GM12872 (cell line): ENCODE measurements at regions not wholly inside any gene's neighbourhood (a gene's known extent, or its start where the extent isn't known, plus 50 kb on each side); places are given as distances from the start of the nearest gene placed in this dataset.

Source experiments
- CTCF ChIP-seq: IDR thresholded peaks from 3 replicates; pipeline ENCODE4 v1.5.1; 2011; ENCODE audit warnings: low read depth, mild to moderate bottlenecking, low read length, moderate library complexity; ENCODE audit not compliant: insufficient read depth

DNA sequence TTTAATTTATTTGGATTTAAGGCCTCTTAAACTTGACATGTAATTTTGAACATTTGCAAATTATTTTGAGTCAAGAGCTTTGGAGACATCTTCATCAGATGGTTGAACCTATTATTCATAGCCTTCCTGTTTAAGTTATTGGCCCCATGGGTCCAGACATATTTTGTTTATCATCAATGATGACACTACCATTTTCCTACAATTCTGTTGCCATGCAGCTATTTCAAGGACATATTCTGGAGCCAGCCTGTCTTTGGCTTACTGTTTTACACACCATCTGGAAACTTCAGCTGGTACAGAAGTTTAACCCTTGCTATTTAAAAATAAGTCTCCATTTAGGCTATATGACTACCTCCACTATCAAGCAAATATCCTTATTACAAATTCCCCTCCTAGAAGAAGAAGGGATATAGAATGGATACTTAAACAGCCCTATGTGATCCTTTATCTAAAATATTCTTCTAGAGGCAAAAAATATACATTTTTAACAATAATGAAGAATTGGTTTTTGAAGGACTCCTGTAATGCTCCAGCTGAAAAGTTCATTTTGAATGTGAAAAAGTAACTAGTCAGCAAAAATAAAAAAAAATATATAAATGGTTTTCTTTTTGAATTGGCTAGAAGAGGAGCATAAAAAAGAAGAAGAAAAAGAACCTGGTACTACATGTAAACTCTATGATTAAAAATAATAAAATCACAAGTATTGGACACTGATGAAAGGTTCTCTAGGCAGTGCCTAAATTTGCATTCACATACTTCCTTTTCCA lies 544.0 kb upstream of the HS3ST5 start:
- TF ChIP-seq CTCF, result no peak

- TF ChIP-seq CTCF, result no peak
Observed at GRCh38 chr6:114879693-114880092, 536.9 kb upstream of the HS3ST5 start.

GRCh38 chr6:114878091-114878490 lies 535.3 kb upstream of the HS3ST5 start:
- no peak for TF ChIP-seq CTCF

DNA sequence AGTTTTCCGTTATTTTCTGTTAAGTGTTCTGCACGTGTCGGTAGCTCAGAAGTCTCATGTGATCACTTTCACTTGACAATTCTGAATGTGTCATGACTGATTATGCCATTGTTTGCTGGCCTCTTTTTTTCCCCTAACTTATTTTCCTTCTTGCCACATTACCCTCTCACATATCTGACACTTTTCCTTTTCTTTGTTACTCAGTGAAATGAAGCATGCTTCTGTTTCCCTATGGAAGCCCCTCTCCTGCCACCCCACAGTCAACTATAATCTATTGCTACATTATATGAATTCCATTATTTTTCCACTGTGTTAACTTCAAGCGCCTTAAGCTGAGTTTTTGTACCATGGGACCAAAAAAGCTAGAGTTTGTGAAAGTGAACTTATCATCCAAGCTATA lies 531.6 kb upstream of the HS3ST5 start:
- no peak for TF ChIP-seq CTCF

DNA sequence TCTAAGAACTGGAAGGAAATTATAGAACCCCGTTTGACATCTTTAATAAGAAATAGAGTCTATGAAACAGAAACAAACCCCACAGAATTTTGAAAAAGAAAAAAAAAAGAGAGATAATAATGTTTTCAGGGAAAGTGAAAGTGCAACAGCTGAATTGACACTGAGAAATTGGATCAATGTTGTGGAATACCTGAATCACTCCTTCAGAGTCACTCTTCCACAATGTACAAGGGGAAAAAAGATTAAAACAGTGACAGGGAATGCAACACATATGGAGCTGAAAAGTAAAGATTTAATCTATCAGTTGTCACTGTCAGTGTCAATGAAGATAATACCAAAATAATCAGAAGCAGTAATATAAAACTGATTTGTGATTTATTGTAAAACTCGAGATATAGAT lies 520.8 kb upstream of the HS3ST5 start:
- TF ChIP-seq CTCF, result no peak

DNA sequence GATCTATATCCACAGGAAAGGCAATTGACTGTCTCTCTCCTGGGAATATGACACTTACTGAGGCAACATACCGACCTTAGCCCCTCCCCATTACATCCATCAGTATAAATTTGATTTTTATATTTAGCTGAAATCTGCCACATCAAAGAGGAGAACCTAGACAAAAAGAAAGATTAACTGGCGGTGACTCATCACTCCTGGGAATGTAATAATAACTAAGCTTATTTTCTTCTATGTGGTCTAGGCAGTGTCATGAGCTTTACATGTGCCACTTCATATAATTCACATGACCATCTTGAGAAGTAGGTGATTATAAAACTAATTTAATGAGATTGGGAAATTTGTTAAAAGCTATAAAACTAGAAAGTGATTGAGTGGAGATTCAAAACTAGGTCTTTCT lies 520.0 kb upstream of the HS3ST5 start:
- no peak for TF ChIP-seq CTCF

- TF ChIP-seq CTCF, result no peak
Observed at GRCh38 chr6:114862064-114862463, 519.2 kb upstream of the HS3ST5 start.

DNA sequence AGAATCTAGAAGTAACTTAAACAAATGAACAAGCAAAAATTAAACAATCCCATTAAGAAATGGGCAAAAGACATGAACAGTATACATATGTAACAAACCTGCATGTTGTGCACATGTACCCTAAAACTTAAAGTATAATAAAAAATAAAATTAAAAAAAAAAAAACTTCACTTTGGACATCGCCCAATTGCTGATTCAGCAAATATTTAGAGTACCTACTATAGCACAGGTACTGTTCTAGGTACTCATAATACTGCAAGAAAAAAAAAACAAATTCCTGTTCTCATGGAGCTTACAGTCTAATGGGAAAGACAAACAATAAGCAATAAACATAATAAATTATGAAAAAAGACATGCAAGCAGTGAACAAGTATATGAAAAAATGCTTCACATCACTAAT lies 501.5 kb upstream of the HS3ST5 start:
- TF ChIP-seq CTCF, result no peak
